K562 (cell line): ENCODE measurements at regions not wholly inside any gene's neighbourhood (a gene's known extent, or its start where the extent isn't known, plus 50 kb on each side); places are given as distances from the start of the nearest gene placed in this dataset.

Experiments used
- ATAC-seq: fragments of 200-7000 bp; cut with Tn5 transposase; 3 replicates; pipeline ENCODE4 v1.9.1; 2020; ENCODE audit warnings: moderate library complexity
- BruUV-seq: library from RNA; stranded (reverse); fragments of 400-500 nt; replicated peaks from 2 replicates; lab custom pipeline; 2021; lab: Mats Ljungman, UMichigan
- CTCF ChIA-PET: fragments of 300-600 bp; formaldehyde crosslinking; extraction: SDS; loops from one replicate; lab custom pipeline; 2021; ENCODE audit warnings: low intra/inter-chr PET ratio; lab: Yijun Ruan, JAX
- POLR2A ChIA-PET: fragments of 300-600, 350-650 bp; sonication (Branson Sonifier 250); formaldehyde crosslinking; extraction: SDS; loops from one replicate; lab custom pipeline; 2021; ENCODE audit warnings: antibody characterized with exemption, inconsistent platforms; lab: Yijun Ruan, JAX
- DNase-seq, 4 experiments: peaks; one replicate each; pipeline versions ENCODE4 v3.0.0 to v3.0.0-alpha.2; 2011 to 2018; ENCODE audit warnings: low spot score in 3 of 4, mixed read lengths in 3 of 4; ENCODE audit errors: extremely low read depth in 1 of 4
- FAIRE-seq: peaks from 2 replicates; lab custom pipeline; 2011; peaks lifted over from hg19 to GRCh38; lab: Jason Lieb, UNC
- H2AFZ ChIP-seq: 2 replicates; pipeline ENCODE4 v1.6.0; 2011; ENCODE audit warnings: low read depth, low read length, control low read depth, inconsistent platforms
- H3K27ac ChIP-seq: fragments of 200-600 bp; 3 replicates; pipeline ENCODE4 v1.8.0; 2011; ENCODE audit warnings: low read depth, mild to moderate bottlenecking, control low read depth, inconsistent platforms, low read length, moderate library complexity, mixed read lengths; ENCODE audit errors: extremely low read depth
- H3K27me3 ChIP-seq, 2 experiments: fragments of 300-600 bp in 1 of 2; 2 replicates in 1 of 2; 3 replicates in 1 of 2; pipeline versions ENCODE4 v1.6.0 to v1.8.0; 2011; ENCODE audit warnings: inconsistent platforms in 2 of 2, low read length in 2 of 2, mild to moderate bottlenecking in 1 of 2, mixed read lengths in 1 of 2, moderate library complexity in 1 of 2; ENCODE audit not compliant: control insufficient read depth in 2 of 2, insufficient read depth in 2 of 2
- H3K36me3 ChIP-seq: fragments of 300-600 bp; 3 replicates; pipeline ENCODE4 v1.8.0; 2011; ENCODE audit warnings: mild to moderate bottlenecking, low read length, inconsistent platforms; ENCODE audit not compliant: control insufficient read depth, insufficient read depth
- H3K4me1 ChIP-seq, 2 experiments: fragments of 200-600 bp in 1 of 2; replicated peaks in 1 of 2; 2 replicates in 1 of 2; 3 replicates in 1 of 2; pipeline versions ENCODE4 v1.5.1 to v1.8.0; 2011; ENCODE audit warnings: inconsistent platforms in 2 of 2, low read length in 2 of 2, mild to moderate bottlenecking in 1 of 2, mixed read lengths in 1 of 2, moderate library complexity in 1 of 2; ENCODE audit not compliant: control insufficient read depth in 2 of 2, insufficient read depth in 2 of 2
- H3K4me2 ChIP-seq: 2 replicates; pipeline ENCODE4 v1.6.1; 2011; ENCODE audit warnings: low read length, control low read depth, inconsistent platforms, mixed read lengths; ENCODE audit not compliant: insufficient read depth
- H3K4me3 ChIP-seq: fragments of 200-600 bp; sonication (generic), shearing (Covaris generic); 2 replicates; pipeline ENCODE4 v1.5.1; 2016; ENCODE audit warnings: control low read depth, inconsistent platforms
- H3K79me2 ChIP-seq: fragments of 200-600 bp; 3 replicates; pipeline ENCODE4 v1.8.0; 2011; ENCODE audit warnings: low read length, inconsistent platforms; ENCODE audit not compliant: control insufficient read depth, insufficient read depth
- H3K9ac ChIP-seq, 2 experiments: 2 replicates each; pipeline versions ENCODE4 v1.6.0 to v1.6.1; 2011; ENCODE audit warnings: low read depth in 2 of 2, low read length in 2 of 2, control low read depth in 1 of 2, inconsistent platforms in 1 of 2, mild to moderate bottlenecking in 1 of 2, mixed read lengths in 1 of 2; ENCODE audit not compliant: insufficient read depth in 1 of 2
- H3K9me1 ChIP-seq: one replicate; pipeline ENCODE4 v1.6.0; 2011; ENCODE audit warnings: inconsistent platforms, mild to moderate bottlenecking, low read length, moderate library complexity; ENCODE audit not compliant: control insufficient read depth, insufficient read depth
- H3K9me3 ChIP-seq: replicated peaks from 2 replicates; pipeline ENCODE4 v1.5.1; 2011; ENCODE audit warnings: low read depth, low read length, inconsistent platforms; ENCODE audit not compliant: control insufficient read depth, insufficient read depth
- H4K20me1 ChIP-seq: replicated peaks from 2 replicates; pipeline ENCODE4 v1.6.1; 2011; ENCODE audit warnings: low read length, inconsistent platforms, mixed read lengths; ENCODE audit not compliant: control insufficient read depth, insufficient read depth
- BRD4 ChIP-seq: fragments of 200-600 bp; sonication (generic); IDR thresholded peaks from 2 replicates; pipeline ENCODE4 v1.6.1; 2017; ENCODE audit warnings: inconsistent platforms
- JUNB ChIP-seq: fragments of 450-650 bp; formaldehyde crosslinking; conservative IDR thresholded peaks from 2 replicates; pipeline ENCODE4 v1.4.0; 2020; ENCODE audit warnings: mild to moderate bottlenecking
- MECOM ChIP-seq: fragments of 250-450 bp; sonication (Bioruptor Pico); IDR thresholded peaks from 2 replicates; pipeline ENCODE4 v1.8.0; 2022; ENCODE audit warnings: inconsistent platforms
- MXD1 ChIP-seq: fragments of 250-450 bp; sonication (Bioruptor Pico); IDR thresholded peaks from 2 replicates; pipeline ENCODE4 v1.8.0; 2021; ENCODE audit warnings: borderline replicate concordance, mild to moderate bottlenecking, moderate library complexity; ENCODE audit not compliant: poor library complexity, severe bottlenecking
- PTBP1 ChIP-seq: fragments of 200-400 bp; formaldehyde crosslinking; IDR thresholded peaks from 2 replicates; pipeline ENCODE4 v1.6.1; 2017; ENCODE audit warnings: low read depth, low read length
- SIRT6 ChIP-seq: IDR thresholded peaks from one replicate; pipeline ENCODE4 v1.6.1; 2012; ENCODE audit warnings: low read depth, mild to moderate bottlenecking, control low read depth, inconsistent platforms, low read length, moderate library complexity
- SREBF1 ChIP-seq: fragments of 150-350 bp; IDR thresholded peaks from 2 replicates; pipeline ENCODE4 v1.6.1; 2014; ENCODE audit warnings: antibody characterized with exemption, low read depth, low read length, borderline replicate concordance
- TEAD2 ChIP-seq: fragments of 450-650 bp; IDR thresholded peaks from 2 replicates; pipeline ENCODE4 v1.6.1; 2016; ENCODE audit warnings: missing genetic modification characterization, control low read depth, missing compliant biosample characterization
- WHSC1 ChIP-seq: IDR thresholded peaks from one replicate; pipeline ENCODE4 v1.6.1; 2012; ENCODE audit warnings: low read length, control low read depth, inconsistent platforms
- ZNF133 ChIP-seq: fragments of 250-450 bp; sonication (Bioruptor Pico); IDR thresholded peaks from 2 replicates; pipeline ENCODE4 v1.4.0; 2020; ENCODE audit warnings: mild to moderate bottlenecking
- ZNF232 ChIP-seq: sonication (generic); formaldehyde crosslinking; IDR thresholded peaks from 2 replicates; pipeline ENCODE4 v1.8.0; 2022; ENCODE audit warnings: mild to moderate bottlenecking, missing genetic modification reagents
- ZNF57 ChIP-seq: fragments of 450-650 bp; formaldehyde crosslinking; IDR thresholded peaks from 2 replicates; pipeline ENCODE4 v1.4.0; 2020; ENCODE audit warnings: mild to moderate bottlenecking, moderate library complexity
- ZNF830 ChIP-seq: fragments of 250-450 bp; sonication (Bioruptor Pico); IDR thresholded peaks from 2 replicates; pipeline ENCODE4 v1.5.0; 2021; ENCODE audit warnings: mild to moderate bottlenecking
- WGBS: fragments of 100-300 bp; shearing (Covaris generic); methylation state at CpG from one replicate; pipeline ENCODE4 v1.1.6; 2016; ENCODE audit warnings: low coverage, mixed read lengths; ENCODE audit not compliant: insufficient coverage; ENCODE audit errors: missing lambda C conversion rate; 5-methylcytosine and 5-hydroxymethylcytosine counted together
- in situ Hi-C: fragments of 300-500 bp; cut with MboI; formaldehyde crosslinking; loops from 4 replicates; pipeline ENCODE4 v1.15.0; 2018; ENCODE audit warnings: inconsistent platforms, mixed read lengths
- intact Hi-C: fragments of 100-400 bp; cut with micrococcal nuclease; formaldehyde crosslinking; loops from 2 replicates; pipeline ENCODE4 v1.14.2; 2022

- TF ChIP-seq SREBF1 (no peak), WHSC1 (no peak), MECOM (no peak)
Measured at GRCh38 chr15:29360152-29360551, 90.5 kb upstream of the NSMCE3 start (continued).

- in situ Hi-C loops: no loop called here
- DNase-seq (no peak), FAIRE-seq (no peak), ATAC-seq (no peak)
- intact Hi-C loops: no loop called here
- H3K36me3 ChIP-seq: no peaks in the 10 kb centered on the region
- CTCF ChIA-PET: no interaction called here
- no TSS peak for BruUV-seq
- H2AFZ ChIP-seq: no peak overlapping the region
- H3K4me2 ChIP-seq: no peak overlapping the region
- no peak overlapping the region for H3K4me3 ChIP-seq
- 10% methylated on average over 1 of the region's 1 CpG for WGBS
- H3K9me3 ChIP-seq: no peaks in the 10 kb centered on the region
- TF ChIP-seq PTBP1: no peak
- TF ChIP-seq MXD1 (CRISPR knock-in tag): no peak
- TF ChIP-seq JUNB (CRISPR knock-in tag): no peak
- TF ChIP-seq ZNF57: no peak
- TF ChIP-seq ZNF232 (CRISPR knock-in tag): no peak
- TF ChIP-seq ZNF830 (CRISPR knock-in tag): no peak
- no peak for TF ChIP-seq BRD4
- no peak for TF ChIP-seq ZNF133 (CRISPR knock-in tag)
- no peak for TF ChIP-seq TEAD2
- no peak for TF ChIP-seq SIRT6
- POLR2A ChIA-PET: no interaction called here
- H3K9ac ChIP-seq: no peak overlapping the region
- H3K27me3 ChIP-seq: peaks cover 16 to 27% of the 10 kb centered on the region in 2 experiments; a peak in 4 of 5 replicates
- no peaks in the 10 kb centered on the region for H3K79me2 ChIP-seq
- H3K9me1 ChIP-seq: no peaks in the 10 kb centered on the region
- no peaks in the 10 kb centered on the region for H3K4me1 ChIP-seq
- H4K20me1 ChIP-seq: 0 out of 2 replicates have a peak, but pooled peaks cover under 1% of the 10 kb centered on the region
- H3K27ac ChIP-seq: no peak overlapping the region
Measured at GRCh38 chr15:29356786-29357185, 87.2 kb upstream of the NSMCE3 start.
